DOHH2 (cell line): ENCODE measurements at regions not wholly inside any gene's neighbourhood (a gene's known extent, or its start where the extent isn't known, plus 50 kb on each side); places are given as distances from the start of the nearest gene placed in this dataset.

ENCODE experiments used
- H3F3A ChIP-seq: fragments of 200-600 bp; sonication (generic), shearing (Covaris generic); 2 replicates; pipeline ENCODE4 v1.6.0; 2016; ENCODE audit warnings: antibody characterized with exemption, mild to moderate bottlenecking; ENCODE audit not compliant: control insufficient read depth, insufficient read depth
- H3K27ac ChIP-seq: fragments of 200-600 bp; sonication (generic); 2 replicates; pipeline ENCODE4 v1.5.1; 2014; ENCODE audit warnings: low read depth, mild to moderate bottlenecking, low read length, moderate library complexity
- H3K27me3 ChIP-seq: fragments of 200-600 bp; sonication (generic); 2 replicates; pipeline ENCODE4 v1.6.1; 2014; ENCODE audit warnings: mild to moderate bottlenecking, low read length, mixed read lengths; ENCODE audit not compliant: control insufficient read depth
- H3K36me3 ChIP-seq: fragments of 200-600 bp; sonication (generic); 2 replicates; pipeline ENCODE4 v1.6.1; 2014; ENCODE audit warnings: mild to moderate bottlenecking, low read length, moderate library complexity, mixed read lengths; ENCODE audit not compliant: control insufficient read depth
- H3K4me1 ChIP-seq: fragments of 200-600 bp; sonication (generic); 2 replicates; pipeline ENCODE4 v1.6.1; 2014; ENCODE audit warnings: mild to moderate bottlenecking, low read length, mixed read lengths; ENCODE audit not compliant: control insufficient read depth
- H3K4me2 ChIP-seq: fragments of 200-600 bp; sonication (generic); 2 replicates; pipeline ENCODE4 v1.6.0; 2014; ENCODE audit warnings: mild to moderate bottlenecking, low read length, moderate library complexity
- H3K4me3 ChIP-seq: fragments of 200-600 bp; sonication (generic); 2 replicates; pipeline ENCODE4 v1.5.1; 2014; ENCODE audit warnings: mild to moderate bottlenecking, low read length, mixed read lengths
- H3K79me2 ChIP-seq: fragments of 200-600 bp; sonication (generic); 2 replicates; pipeline ENCODE4 v1.6.1; 2014; ENCODE audit warnings: mild to moderate bottlenecking, low read length, mixed read lengths; ENCODE audit not compliant: control insufficient read depth
- H3K9me2 ChIP-seq: fragments of 200-600 bp; sonication (generic); replicated peaks from 2 replicates; pipeline ENCODE4 v1.6.1; 2014; ENCODE audit warnings: mild to moderate bottlenecking, low read length, mixed read lengths; ENCODE audit not compliant: control insufficient read depth
- H3K9me3 ChIP-seq: fragments of 200-600 bp; sonication (generic); 2 replicates; pipeline ENCODE4 v1.6.1; 2014; ENCODE audit warnings: antibody characterized with exemption, low read length, mixed read lengths; ENCODE audit not compliant: control insufficient read depth, insufficient read depth
- H4K20me1 ChIP-seq: fragments of 200-600 bp; sonication (generic); 2 replicates; pipeline ENCODE4 v1.6.0; 2014; ENCODE audit warnings: low read depth, mild to moderate bottlenecking, antibody characterized with exemption, low read length, moderate library complexity; ENCODE audit not compliant: control insufficient read depth, insufficient read depth
- CTCF ChIP-seq: fragments of 200-600 bp; sonication (generic); IDR thresholded peaks from one replicate; pipeline ENCODE4 v1.5.1; 2014; ENCODE audit warnings: antibody characterized with exemption, mild to moderate bottlenecking, low read depth, low read length; ENCODE audit not compliant: poor library complexity, severe bottlenecking
- EZH2phosphoT487 ChIP-seq: fragments of 200-600 bp; sonication (generic); IDR thresholded peaks from 2 replicates; pipeline ENCODE4 v1.6.1; 2017; ENCODE audit warnings: borderline replicate concordance, mild to moderate bottlenecking, antibody characterized with exemption, low read length, moderate library complexity, mixed read lengths

- Histone ChIP-seq H3K4me2 (no peak overlapping the region), H3K79me2 (no peaks in the 10 kb centered on the region), H4K20me1 (no peaks in the 10 kb centered on the region), H3F3A (no peaks in the 10 kb centered on the region), H3K36me3 (no peaks in the 10 kb centered on the region), H3K4me1 (peaks cover 10% of the 10 kb centered on the region), H3K27ac (no peak overlapping the region), H3K27me3 (no peaks in the 10 kb centered on the region), H3K4me3 (no peak overlapping the region), H3K9me3 (no peaks in the 10 kb centered on the region), H3K9me2 (no peaks in the 10 kb centered on the region)
- TF ChIP-seq CTCF (no peak), EZH2phosphoT487 (no peak)
Observed at GRCh38 chr2:62402156-62402555, 103.8 kb downstream of the TMEM17 start.

GRCh38 chr2:62398356-62398755 lies 107.6 kb downstream of the TMEM17 start:
- H3K9me3 ChIP-seq: no peaks in the 10 kb centered on the region
- H3K4me1 ChIP-seq: peaks cover 7% of the 10 kb centered on the region
- no peak overlapping the region for H3K27ac ChIP-seq
- no peaks in the 10 kb centered on the region for H3K27me3 ChIP-seq
- no peak overlapping the region for H3K4me2 ChIP-seq
- H3F3A ChIP-seq: no peaks in the 10 kb centered on the region
- H3K36me3 ChIP-seq: no peaks in the 10 kb centered on the region
- TF ChIP-seq CTCF: no peak
- no peak for TF ChIP-seq EZH2phosphoT487
- no peak overlapping the region for H3K4me3 ChIP-seq
- H3K9me2 ChIP-seq: no peaks in the 10 kb centered on the region
- no peaks in the 10 kb centered on the region for H3K79me2 ChIP-seq
- no peaks in the 10 kb centered on the region for H4K20me1 ChIP-seq

GRCh38 chr2:62396880-62397279 lies 109.1 kb downstream of the TMEM17 start:
- Histone ChIP-seq H3F3A (no peaks in the 10 kb centered on the region), H3K4me2 (no peak overlapping the region), H3K27me3 (no peaks in the 10 kb centered on the region), H3K36me3 (no peaks in the 10 kb centered on the region), H3K9me2 (no peaks in the 10 kb centered on the region), H3K79me2 (no peaks in the 10 kb centered on the region), H3K9me3 (no peaks in the 10 kb centered on the region), H3K4me3 (no peak overlapping the region), H3K27ac (no peak overlapping the region), H3K4me1 (peaks cover 7% of the 10 kb centered on the region), H4K20me1 (no peaks in the 10 kb centered on the region)
- TF ChIP-seq CTCF (no peak), EZH2phosphoT487 (no peak)

- Histone ChIP-seq H4K20me1 (no peaks in the 10 kb centered on the region), H3F3A (no peaks in the 10 kb centered on the region), H3K4me2 (no peak overlapping the region), H3K9me3 (no peaks in the 10 kb centered on the region), H3K79me2 (no peaks in the 10 kb centered on the region), H3K27me3 (no peaks in the 10 kb centered on the region), H3K9me2 (no peaks in the 10 kb centered on the region), H3K36me3 (no peaks in the 10 kb centered on the region), H3K4me3 (no peak overlapping the region), H3K27ac (no peak overlapping the region), H3K4me1 (peaks cover 3% of the 10 kb centered on the region)
- no peak for TF ChIP-seq CTCF
- TF ChIP-seq EZH2phosphoT487: no peak
Observed at GRCh38 chr2:62393293-62393692, 112.7 kb downstream of the TMEM17 start.
